Fibroblast of lung (primary cell): ENCODE measurements at regions not wholly inside any gene's neighbourhood (a gene's known extent, or its start where the extent isn't known, plus 50 kb on each side); places are given as distances from the start of the nearest gene placed in this dataset.

ENCODE experiments used
- EZH2 ChIP-seq: IDR thresholded peaks from 2 replicates; pipeline ENCODE4 v1.5.1; 2012; ENCODE audit warnings: low read length, control low read depth, mild to moderate bottlenecking; ENCODE audit errors: missing control alignments
- TF ChIP-seq, protein P1 (sequence below), 2 donors: IDR thresholded peaks in 1 of 2; conservative IDR thresholded peaks in 1 of 2; 1 replicate in 1 of 2; 2 replicates in 1 of 2; pipeline ENCODE4 v1.5.1; 2011 to 2012; ENCODE audit warnings: low read length in 2 of 2, control low read depth in 1 of 2, inconsistent platforms in 1 of 2, low read depth in 1 of 2, mild to moderate bottlenecking in 1 of 2

GRCh38 chr10:4013651-4014121 lies 228.7 kb upstream of the KLF6 start:
- TF ChIP-seq, protein P1, sequence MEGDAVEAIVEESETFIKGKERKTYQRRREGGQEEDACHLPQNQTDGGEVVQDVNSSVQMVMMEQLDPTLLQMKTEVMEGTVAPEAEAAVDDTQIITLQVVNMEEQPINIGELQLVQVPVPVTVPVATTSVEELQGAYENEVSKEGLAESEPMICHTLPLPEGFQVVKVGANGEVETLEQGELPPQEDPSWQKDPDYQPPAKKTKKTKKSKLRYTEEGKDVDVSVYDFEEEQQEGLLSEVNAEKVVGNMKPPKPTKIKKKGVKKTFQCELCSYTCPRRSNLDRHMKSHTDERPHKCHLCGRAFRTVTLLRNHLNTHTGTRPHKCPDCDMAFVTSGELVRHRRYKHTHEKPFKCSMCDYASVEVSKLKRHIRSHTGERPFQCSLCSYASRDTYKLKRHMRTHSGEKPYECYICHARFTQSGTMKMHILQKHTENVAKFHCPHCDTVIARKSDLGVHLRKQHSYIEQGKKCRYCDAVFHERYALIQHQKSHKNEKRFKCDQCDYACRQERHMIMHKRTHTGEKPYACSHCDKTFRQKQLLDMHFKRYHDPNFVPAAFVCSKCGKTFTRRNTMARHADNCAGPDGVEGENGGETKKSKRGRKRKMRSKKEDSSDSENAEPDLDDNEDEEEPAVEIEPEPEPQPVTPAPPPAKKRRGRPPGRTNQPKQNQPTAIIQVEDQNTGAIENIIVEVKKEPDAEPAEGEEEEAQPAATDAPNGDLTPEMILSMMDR (conservative IDR thresholded peaks at IDR 0.05 in 1 of 2, IDR thresholded peaks at IDR 0.05 in 1 of 2; ENCODE audit: low read depth in 1 of 2, low read length in 2 of 2), result no peak
- no peak for TF ChIP-seq EZH2
